Caco-2 (cell line): ENCODE measurements at regions not wholly inside any gene's neighbourhood (a gene's known extent, or its start where the extent isn't known, plus 50 kb on each side); places are given as distances from the start of the nearest gene placed in this dataset.

ENCODE experiments used
- BruUV-seq: library from RNA; stranded (reverse); fragments of 400-500 nt; replicated peaks from 2 replicates; lab custom pipeline; 2021; lab: Mats Ljungman, UMichigan
- CTCF ChIA-PET: fragments of 300-600 bp; sonication (Branson Sonifier 250); formaldehyde crosslinking; loops from one replicate; lab custom pipeline; 2022; ENCODE audit warnings: antibody characterized with exemption; lab: Charles Lee
- POLR2A ChIA-PET: fragments of 300-600 bp; sonication (Branson Sonifier 250); formaldehyde crosslinking; loops from one replicate; lab custom pipeline; 2022; ENCODE audit warnings: antibody characterized with exemption; lab: Charles Lee
- DNase-seq, 2 experiments: peaks; one replicate each; pipeline versions ENCODE4 v3.0.0 to v3.0.0-alpha.2; 2020 to 2022
- H3K27me3 ChIP-seq: replicated peaks from 2 replicates; pipeline ENCODE4 v1.6.0; 2011; ENCODE audit warnings: low read length; ENCODE audit not compliant: control insufficient read depth, insufficient read depth
- H3K36me3 ChIP-seq: 2 replicates; pipeline ENCODE4 v1.5.1; 2011; ENCODE audit warnings: low read length; ENCODE audit not compliant: control insufficient read depth, insufficient read depth
- H3K4me1 ChIP-seq: fragments of 250-450 bp; sonication (Bioruptor Pico); 2 replicates; pipeline ENCODE4 v1.5.1; 2020; ENCODE audit warnings: mild to moderate bottlenecking
- H3K4me3 ChIP-seq: 2 replicates; pipeline ENCODE4 v1.5.1; 2011; ENCODE audit warnings: low read depth, mild to moderate bottlenecking, control low read depth, low read length
- H3K9me3 ChIP-seq: fragments of 250-450 bp; sonication (Bioruptor Pico); 2 replicates; pipeline ENCODE4 v1.5.1; 2020; ENCODE audit warnings: mild to moderate bottlenecking, moderate library complexity
- H3K27ac Mint-ChIP-seq: one replicate; pipeline ENCODE4 v1.8.0; 2022; ENCODE audit warnings: mixed read lengths; ENCODE audit not compliant: unreplicated experiment
- H3K27me3 Mint-ChIP-seq: one replicate; pipeline ENCODE4 v1.8.0; 2022; ENCODE audit warnings: mixed read lengths; ENCODE audit not compliant: insufficient read depth, unreplicated experiment
- H3K36me3 Mint-ChIP-seq: one replicate; pipeline ENCODE4 v1.8.0; 2022; ENCODE audit warnings: mild to moderate bottlenecking, mixed read lengths; ENCODE audit not compliant: insufficient read depth, unreplicated experiment
- H3K4me1 Mint-ChIP-seq: one replicate; pipeline ENCODE4 v1.8.0; 2022; ENCODE audit warnings: low read depth, mixed read lengths; ENCODE audit not compliant: unreplicated experiment
- H3K4me3 Mint-ChIP-seq: one replicate; pipeline ENCODE4 v1.8.0; 2022; ENCODE audit warnings: mild to moderate bottlenecking, moderate library complexity, mixed read lengths; ENCODE audit not compliant: unreplicated experiment
- H3K9me3 Mint-ChIP-seq: one replicate; pipeline ENCODE4 v1.8.0; 2022; ENCODE audit warnings: mixed read lengths; ENCODE audit not compliant: unreplicated experiment
- intact Hi-C: fragments of 100-400 bp; cut with micrococcal nuclease; formaldehyde crosslinking; loops from one replicate; pipeline ENCODE4 v1.10.0; 2022; ENCODE audit not compliant: unreplicated experiment
- TF ChIP-seq, protein P1 (sequence below), 2 experiments: fragments of 200-600 bp in 1 of 2; IDR thresholded peaks; 1 replicate in 1 of 2; 2 replicates in 1 of 2; pipeline versions ENCODE4 v1.5.1 to v1.8.0; 2011 to 2022; ENCODE audit warnings: antibody characterized with exemption in 1 of 2, control low read depth in 1 of 2, inconsistent platforms in 1 of 2, low read depth in 1 of 2, low read length in 1 of 2, mild to moderate bottlenecking in 1 of 2, moderate library complexity in 1 of 2; ENCODE audit not compliant: insufficient read depth in 1 of 2, severe bottlenecking in 1 of 2, unreplicated experiment in 1 of 2

DNA sequence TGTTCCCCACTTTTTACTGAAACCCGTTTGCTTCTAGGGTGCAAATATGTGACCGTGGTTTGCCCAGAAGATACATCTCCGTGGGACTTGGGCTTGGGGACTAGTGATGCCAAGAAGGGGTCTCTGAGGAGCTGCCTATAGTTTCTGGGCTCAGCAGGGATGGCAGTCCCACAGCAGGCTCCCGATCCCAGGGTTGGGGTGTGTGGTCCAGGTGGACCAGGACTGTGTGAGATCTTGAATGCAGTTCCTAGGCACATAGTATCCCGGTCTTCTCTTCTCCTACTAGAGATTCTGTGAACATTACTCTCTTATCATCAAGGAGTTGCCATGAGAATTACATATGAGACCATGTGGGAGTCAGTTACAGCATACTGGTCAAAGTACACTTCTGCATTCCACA is 435.8 kb upstream of the SPRED2 start:
- intact Hi-C loops: no loop called here
- no peaks in the 10 kb centered on the region; the same call in 1 of the 2 replicates for H3K9me3 ChIP-seq
- no peaks in the 10 kb centered on the region for H3K9me3 Mint-ChIP-seq
- no peak overlapping the region for H3K27ac Mint-ChIP-seq
- DNase-seq: no peak
- H3K4me3 ChIP-seq: no peak overlapping the region
- H3K4me1 ChIP-seq: no peaks in the 10 kb centered on the region
- CTCF ChIA-PET: no interaction called here
- no peaks in the 10 kb centered on the region for H3K36me3 ChIP-seq
- no peaks in the 10 kb centered on the region for H3K36me3 Mint-ChIP-seq
- POLR2A ChIA-PET: no interaction called here
- H3K27me3 ChIP-seq: no peaks in the 10 kb centered on the region
- TF ChIP-seq, protein P1, sequence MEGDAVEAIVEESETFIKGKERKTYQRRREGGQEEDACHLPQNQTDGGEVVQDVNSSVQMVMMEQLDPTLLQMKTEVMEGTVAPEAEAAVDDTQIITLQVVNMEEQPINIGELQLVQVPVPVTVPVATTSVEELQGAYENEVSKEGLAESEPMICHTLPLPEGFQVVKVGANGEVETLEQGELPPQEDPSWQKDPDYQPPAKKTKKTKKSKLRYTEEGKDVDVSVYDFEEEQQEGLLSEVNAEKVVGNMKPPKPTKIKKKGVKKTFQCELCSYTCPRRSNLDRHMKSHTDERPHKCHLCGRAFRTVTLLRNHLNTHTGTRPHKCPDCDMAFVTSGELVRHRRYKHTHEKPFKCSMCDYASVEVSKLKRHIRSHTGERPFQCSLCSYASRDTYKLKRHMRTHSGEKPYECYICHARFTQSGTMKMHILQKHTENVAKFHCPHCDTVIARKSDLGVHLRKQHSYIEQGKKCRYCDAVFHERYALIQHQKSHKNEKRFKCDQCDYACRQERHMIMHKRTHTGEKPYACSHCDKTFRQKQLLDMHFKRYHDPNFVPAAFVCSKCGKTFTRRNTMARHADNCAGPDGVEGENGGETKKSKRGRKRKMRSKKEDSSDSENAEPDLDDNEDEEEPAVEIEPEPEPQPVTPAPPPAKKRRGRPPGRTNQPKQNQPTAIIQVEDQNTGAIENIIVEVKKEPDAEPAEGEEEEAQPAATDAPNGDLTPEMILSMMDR (IDR thresholded peaks at IDR 0.05; ENCODE audit: insufficient read depth in 1 of 2, low read depth in 1 of 2, low read length in 1 of 2, severe bottlenecking in 1 of 2, unreplicated experiment in 1 of 2): no peak
- no TSS peak for BruUV-seq
- no peak overlapping the region for H3K4me3 Mint-ChIP-seq
- peaks cover 13% of the 10 kb centered on the region for H3K27me3 Mint-ChIP-seq
- H3K4me1 Mint-ChIP-seq: no peaks in the 10 kb centered on the region

GRCh38 chr2:65867446-65867845 is 435.0 kb upstream of the SPRED2 start:
- Histone ChIP-seq H3K4me1 (no peaks in the 10 kb centered on the region), H3K36me3 (no peaks in the 10 kb centered on the region), H3K27me3 (no peaks in the 10 kb centered on the region), H3K4me3 (no peak overlapping the region), H3K9me3 (no peaks in the 10 kb centered on the region; the same call in 1 of the 2 replicates)
- Mint-ChIP-seq H3K27ac (no peak overlapping the region), H3K27me3 (peaks cover 17% of the 10 kb centered on the region), H3K4me1 (no peaks in the 10 kb centered on the region), H3K4me3 (no peak overlapping the region), H3K9me3 (no peaks in the 10 kb centered on the region), H3K36me3 (no peaks in the 10 kb centered on the region)
- BruUV-seq: no TSS peak
- no peak for DNase-seq
- ChIA-PET POLR2A (no interaction called here), CTCF (no interaction called here)
- TF ChIP-seq, protein P1 (IDR thresholded peaks at IDR 0.05; ENCODE audit: insufficient read depth in 1 of 2, low read depth in 1 of 2, low read length in 1 of 2, severe bottlenecking in 1 of 2, unreplicated experiment in 1 of 2): no peak
- intact Hi-C loops: no loop called here

GRCh38 chr2:65866148-65866547 is 433.7 kb upstream of the SPRED2 start:
- DNase-seq: no peak
- H3K4me1 Mint-ChIP-seq: no peaks in the 10 kb centered on the region
- H3K4me3 Mint-ChIP-seq: no peak overlapping the region
- H3K27ac Mint-ChIP-seq: no peak overlapping the region
- intact Hi-C loops: no loop called here
- Histone ChIP-seq H3K9me3 (no peaks in the 10 kb centered on the region; the same call in 1 of the 2 replicates), H3K27me3 (no peaks in the 10 kb centered on the region), H3K4me1 (no peaks in the 10 kb centered on the region), H3K4me3 (no peak overlapping the region), H3K36me3 (no peaks in the 10 kb centered on the region)
- no peaks in the 10 kb centered on the region for H3K36me3 Mint-ChIP-seq
- ChIA-PET POLR2A (no interaction called here), CTCF (no interaction called here)
- no peaks in the 10 kb centered on the region for H3K9me3 Mint-ChIP-seq
- TF ChIP-seq, protein P1 (IDR thresholded peaks at IDR 0.05; ENCODE audit: insufficient read depth in 1 of 2, low read depth in 1 of 2, low read length in 1 of 2, severe bottlenecking in 1 of 2, unreplicated experiment in 1 of 2): no peak
- BruUV-seq: no TSS peak
- peaks cover 18% of the 10 kb centered on the region for H3K27me3 Mint-ChIP-seq
